DMS 273 (cell line): ENCODE measurements at regions not wholly inside any gene's neighbourhood (a gene's known extent, or its start where the extent isn't known, plus 50 kb on each side); places are given as distances from the start of the nearest gene placed in this dataset.

Experiments
- DNase-seq: peaks from one replicate; lab custom pipeline; 2025; ENCODE audit not compliant: unreplicated experiment; lab: John Stamatoyannopoulos, UW

DNA sequence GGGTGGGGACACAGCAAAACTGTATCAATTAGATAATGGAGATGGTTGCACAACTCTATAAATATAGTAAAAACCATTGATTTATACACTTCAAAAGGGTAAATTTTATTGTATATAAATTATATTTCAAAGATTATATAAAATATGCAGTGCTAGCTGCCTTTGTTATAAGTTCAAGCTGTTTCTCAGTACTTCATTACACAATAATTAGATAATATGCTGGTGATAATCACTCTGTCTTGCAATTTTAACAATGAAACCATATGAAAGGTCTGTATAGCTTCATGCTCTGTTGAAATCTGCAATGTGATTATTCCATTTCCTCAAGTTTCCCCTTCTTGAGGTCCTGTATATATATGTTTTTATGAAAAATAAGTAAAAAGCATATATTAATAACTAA is 73.4 kb upstream of the PLS3 start:
- no peak for DNase-seq

DNA sequence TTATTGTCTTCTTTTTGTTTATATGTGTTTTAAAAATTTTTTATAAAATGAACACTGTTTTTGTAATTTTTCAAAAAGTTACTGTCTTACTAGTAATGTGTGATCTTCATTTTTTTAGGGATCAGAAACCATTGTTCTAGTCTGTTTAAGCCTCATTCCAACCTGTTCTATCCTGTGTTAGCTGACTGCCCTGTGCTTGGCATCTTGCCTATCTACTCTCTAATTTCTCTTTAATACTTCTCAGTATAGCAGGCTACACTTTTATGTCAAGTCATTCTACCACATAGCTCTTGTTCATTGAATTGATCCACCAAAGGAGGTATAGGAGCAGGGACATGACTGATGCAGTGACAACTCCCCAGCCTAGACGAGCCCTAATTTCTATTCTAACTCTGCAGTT is 70.2 kb upstream of the PLS3 start:
- peak; percentile 4 for DNase-seq

- no peak for DNase-seq
Observed at GRCh38 chrX:115491766-115492165, 69.2 kb upstream of the PLS3 start.

GRCh38 chrX:115493015-115493414 is 68.0 kb upstream of the PLS3 start:
- DNase-seq, result no peak

GRCh38 chrX:115494161-115494560 is 66.8 kb upstream of the PLS3 start:
- peak; percentile 30 for DNase-seq

DNA sequence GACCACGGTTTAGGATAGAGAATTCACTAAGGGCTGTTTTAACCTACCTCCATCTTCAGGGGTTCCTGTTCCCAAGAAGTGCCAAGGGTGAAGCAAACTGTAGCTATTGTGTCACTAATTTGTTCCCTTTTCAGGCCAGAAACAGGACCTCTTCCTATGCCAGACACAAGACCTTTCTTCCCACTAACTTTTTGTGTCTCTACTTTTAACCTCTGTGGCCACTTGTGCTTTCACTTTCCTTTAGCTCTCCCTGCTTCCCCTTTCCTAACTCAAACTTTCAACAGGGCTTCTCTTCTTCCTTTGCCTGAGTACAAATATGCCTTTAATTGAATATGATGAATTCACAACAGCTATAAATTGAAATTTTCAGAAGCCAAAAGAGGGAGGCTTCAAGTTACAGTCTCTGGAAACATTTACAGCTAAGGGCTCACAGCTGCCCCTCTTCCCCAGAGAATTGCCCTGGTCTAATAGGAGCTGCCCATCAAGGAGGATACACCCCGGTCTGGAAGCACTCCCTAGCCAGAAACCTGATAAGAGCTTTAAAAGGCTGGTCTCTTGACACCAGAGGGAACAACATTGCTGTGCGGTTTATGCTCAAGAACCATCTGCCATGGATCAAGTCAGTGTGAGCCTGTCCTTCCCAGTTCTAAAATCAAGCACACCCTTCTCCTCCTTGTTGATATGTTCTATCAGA is 61.7 kb upstream of the PLS3 start:
- peak; percentile 65 for DNase-seq

GRCh38 chrX:115503099-115503498 is 57.9 kb upstream of the PLS3 start:
- no peak for DNase-seq

- DNase-seq, result no peak
Observed at GRCh38 chrX:115504167-115504566, 56.8 kb upstream of the PLS3 start.
